Thoracic aorta (tissue), 2 donors: ENCODE measurements at regions not wholly inside any gene's neighbourhood (a gene's known extent, or its start where the extent isn't known, plus 50 kb on each side); places are given as distances from the start of the nearest gene placed in this dataset.

ENCODE experiments used
- ATAC-seq: fragments of 150-250 bp; one replicate; pipeline ENCODE4 v1.8.0; 2017; ENCODE audit warnings: low read depth; ENCODE audit not compliant: insufficient number of reproducible peaks, low FRiP score
- DNase-seq: peaks from one replicate; pipeline ENCODE4 v3.0.0-alpha.2; 2020; ENCODE audit warnings: low spot score
- H3K27ac ChIP-seq, 2 donors: fragments of 200-600 bp; sonication (generic); 1 replicate in 1 of 2; 2 replicates in 1 of 2; pipeline ENCODE4 v1.5.1; 2016; ENCODE audit warnings: mild to moderate bottlenecking in 2 of 2, moderate library complexity in 2 of 2
- H3K27me3 ChIP-seq: fragments of 200-600 bp; sonication (generic); replicated peaks from 2 replicates; pipeline ENCODE4 v1.6.0; 2016; ENCODE audit warnings: mild to moderate bottlenecking; ENCODE audit not compliant: insufficient read depth
- H3K36me3 ChIP-seq: fragments of 200-600 bp; sonication (generic); one replicate; pipeline ENCODE4 v1.5.1; 2016
- H3K4me1 ChIP-seq, 2 donors: fragments of 200-600 bp; sonication (generic); 1 replicate in 1 of 2; 2 replicates in 1 of 2; pipeline versions ENCODE4 v1.5.1 to v1.6.0; 2016; ENCODE audit warnings: low read depth in 2 of 2, mild to moderate bottlenecking in 1 of 2; ENCODE audit not compliant: control insufficient read depth in 1 of 2
- H3K4me3 ChIP-seq: fragments of 200-600 bp; sonication (generic); 2 replicates; pipeline ENCODE4 v1.5.1; 2016; ENCODE audit warnings: mild to moderate bottlenecking
- H3K9me3 ChIP-seq: fragments of 200-600 bp; sonication (generic); 2 replicates; pipeline ENCODE4 v1.5.1; 2016
- CTCF ChIP-seq: fragments of 200-600 bp; sonication (generic); IDR thresholded peaks from one replicate; pipeline ENCODE4 v1.5.1; 2019; ENCODE audit warnings: antibody characterized with exemption

DNA sequence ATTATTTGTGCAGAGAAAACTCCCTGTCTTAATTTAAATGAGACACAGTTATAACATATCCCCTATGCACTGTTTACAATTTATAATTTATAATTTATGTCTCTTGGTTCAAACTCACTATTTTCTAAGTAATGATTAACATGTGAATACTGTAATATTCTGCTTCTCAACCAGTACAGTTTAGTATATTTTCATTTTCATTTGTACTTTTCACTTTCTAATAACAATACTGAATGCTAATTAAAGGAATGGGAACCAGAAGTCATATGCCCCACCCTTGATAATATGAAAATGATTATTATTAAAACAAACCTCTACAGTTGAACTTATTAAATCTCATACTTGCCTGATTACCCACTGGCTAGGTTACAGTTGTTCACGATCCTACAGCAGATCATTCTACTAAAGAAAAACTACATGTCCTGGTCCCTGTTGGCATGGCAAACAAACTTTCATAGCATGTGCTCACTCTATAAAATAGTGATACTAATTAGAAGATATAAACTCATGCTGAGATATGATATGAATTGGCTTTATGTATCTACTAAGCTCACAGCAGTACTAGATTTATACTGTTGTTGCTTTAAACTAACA, 66.4 kb downstream of the POU5F2 start:
- no peaks in the 10 kb centered on the region for H3K9me3 ChIP-seq
- TF ChIP-seq CTCF: no peak

GRCh38 chr5:93674138-93674537, 67.3 kb downstream of the POU5F2 start:
- Histone ChIP-seq H3K9me3 (no peaks in the 10 kb centered on the region), H3K4me1 (peaks cover 0 to 13% of the 10 kb centered on the region in 2 donors), H3K4me3 (no peak overlapping the region), H3K27ac (no peak overlapping the region), H3K36me3 (no peaks in the 10 kb centered on the region), H3K27me3 (no peaks in the 10 kb centered on the region)
- ATAC-seq (no peak), DNase-seq (no peak)
- no peak for TF ChIP-seq CTCF

More for the DNA sequence above, 66.4 kb downstream of the POU5F2 start:
- no peaks in the 10 kb centered on the region for H3K27me3 ChIP-seq
- DNase-seq (no peak), ATAC-seq (no peak)
- no peak overlapping the region for H3K4me3 ChIP-seq
- no peak overlapping the region for H3K27ac ChIP-seq
- no peaks in the 10 kb centered on the region for H3K36me3 ChIP-seq
- H3K4me1 ChIP-seq: peaks cover 0 to 13% of the 10 kb centered on the region in 2 donors

DNA sequence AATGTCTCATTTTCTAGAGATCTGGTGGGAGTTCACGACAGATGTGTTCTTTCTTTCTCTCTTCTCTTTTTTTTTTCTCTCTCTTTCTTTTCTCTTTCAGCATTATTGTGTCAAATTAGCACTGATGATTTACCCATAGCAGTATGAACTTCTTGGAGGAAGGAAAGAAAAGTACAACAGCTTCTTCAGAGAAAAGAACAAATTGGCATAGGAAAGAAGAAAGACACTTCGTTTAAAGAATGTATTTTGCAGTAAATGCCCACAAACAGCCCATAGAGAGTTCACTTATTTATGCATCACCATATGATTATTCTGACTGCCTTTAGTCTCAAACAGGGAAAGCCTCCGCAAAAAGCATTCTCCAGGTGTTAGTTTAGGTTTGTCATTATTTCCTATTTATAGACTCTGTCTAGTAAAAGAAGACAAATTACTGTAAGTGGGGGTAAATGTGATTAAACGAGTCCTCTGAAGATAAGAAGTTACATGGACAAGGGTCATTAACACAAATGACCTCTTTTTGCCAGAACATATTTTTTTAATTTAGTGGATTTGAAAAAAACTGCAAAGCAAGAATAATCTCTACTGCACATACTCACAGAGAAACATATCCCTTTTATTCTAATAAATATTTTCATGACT, 68.0 kb downstream of the POU5F2 start:
- no peak for TF ChIP-seq CTCF
- no peaks in the 10 kb centered on the region for H3K36me3 ChIP-seq
- no peaks in the 10 kb centered on the region for H3K9me3 ChIP-seq
- H3K4me3 ChIP-seq: no peak overlapping the region
- H3K27me3 ChIP-seq: no peaks in the 10 kb centered on the region
- peaks cover 0 to 13% of the 10 kb centered on the region in 2 donors for H3K4me1 ChIP-seq
- no peak overlapping the region for H3K27ac ChIP-seq
- no peak for ATAC-seq
- DNase-seq: no peak

DNA sequence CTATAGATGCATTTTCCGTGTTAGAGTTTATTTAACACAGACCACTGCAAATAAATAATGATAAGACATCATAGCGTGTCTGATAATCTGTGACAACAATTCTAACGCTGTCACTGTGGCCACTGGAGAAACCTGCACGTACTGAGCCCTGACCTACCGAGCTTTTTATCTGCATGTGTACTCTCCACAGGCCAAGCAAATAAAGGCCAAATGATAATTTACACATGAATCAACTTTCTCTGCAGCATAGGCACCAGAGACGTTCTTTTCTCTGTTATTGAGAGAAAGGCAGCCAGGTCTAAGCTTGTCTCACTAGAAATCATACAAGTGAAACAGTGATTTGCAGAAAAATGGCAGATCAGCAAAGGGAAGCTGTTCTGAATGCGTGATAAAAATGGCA, 75.8 kb downstream of the POU5F2 start:
- no peaks in the 10 kb centered on the region for H3K9me3 ChIP-seq
- H3K27me3 ChIP-seq: no peaks in the 10 kb centered on the region
- H3K4me3 ChIP-seq: no peak overlapping the region
- DNase-seq (no peak), ATAC-seq (no peak)
- no peak for TF ChIP-seq CTCF
- H3K36me3 ChIP-seq: no peaks in the 10 kb centered on the region
- no peak overlapping the region for H3K27ac ChIP-seq
- H3K4me1 ChIP-seq: no peaks in the 10 kb centered on the region

- Histone ChIP-seq H3K27me3 (no peaks in the 10 kb centered on the region), H3K4me1 (no peaks in the 10 kb centered on the region), H3K36me3 (no peaks in the 10 kb centered on the region), H3K4me3 (no peak overlapping the region), H3K9me3 (no peaks in the 10 kb centered on the region), H3K27ac (no peak overlapping the region)
- DNase-seq (no peak), ATAC-seq (no peak)
- TF ChIP-seq CTCF: no peak
These were observed 77.7 kb downstream of the NR2F1 start for GRCh38 chr5:93660677-93661076.
